H9 (cell line): ENCODE measurements at regions not wholly inside any gene's neighbourhood (a gene's known extent, or its start where the extent isn't known, plus 50 kb on each side); places are given as distances from the start of the nearest gene placed in this dataset.
"Not testable (repeated sequence)": the region's sequence is repeated elsewhere in the genome, so short reads cannot be mapped to it uniquely, and the experiment has no call there.

Source experiments
- DNase-seq: peaks from one replicate; pipeline ENCODE4 v3.0.0-alpha.2; 2017
- H2AFZ ChIP-seq: one replicate; pipeline ENCODE4 v1.6.1; 2013; ENCODE audit warnings: mild to moderate bottlenecking, low read length, control low read depth, moderate library complexity
- H2AK5ac ChIP-seq: 2 replicates; pipeline ENCODE4 v1.6.1; 2013; ENCODE audit warnings: low read length, control low read depth, mixed read lengths; ENCODE audit not compliant: insufficient read length
- H2BK120ac ChIP-seq: one replicate; pipeline ENCODE4 v1.6.1; 2013; ENCODE audit warnings: low read depth, mild to moderate bottlenecking, low read length, control low read depth, inconsistent platforms; ENCODE audit not compliant: poor library complexity, severe bottlenecking
- H2BK12ac ChIP-seq: 2 replicates; pipeline ENCODE4 v1.6.1; 2013; ENCODE audit warnings: low read length, control low read depth, mixed read lengths, low read depth; ENCODE audit not compliant: insufficient read length
- H2BK15ac ChIP-seq: 2 replicates; pipeline ENCODE4 v1.6.1; 2013; ENCODE audit warnings: low read depth, low read length, control low read depth
- H2BK20ac ChIP-seq: one replicate; pipeline ENCODE4 v1.6.1; 2013; ENCODE audit warnings: low read depth, mild to moderate bottlenecking, low read length, control low read depth, inconsistent platforms; ENCODE audit not compliant: poor library complexity, severe bottlenecking
- H2BK5ac ChIP-seq: 2 replicates; pipeline ENCODE4 v1.6.1; 2013; ENCODE audit warnings: low read length, control low read depth, mixed read lengths; ENCODE audit not compliant: insufficient read length
- H3K14ac ChIP-seq: 2 replicates; pipeline ENCODE4 v1.6.1; 2013; ENCODE audit warnings: low read length, control low read depth; ENCODE audit not compliant: insufficient read depth
- H3K18ac ChIP-seq: 2 replicates; pipeline ENCODE4 v1.6.1; 2013; ENCODE audit warnings: low read depth, mild to moderate bottlenecking, mixed read lengths, low read length, control low read depth; ENCODE audit not compliant: insufficient read length
- H3K23ac ChIP-seq: 2 replicates; pipeline ENCODE4 v1.6.1; 2013; ENCODE audit warnings: low read length, control low read depth, mixed read lengths, low read depth; ENCODE audit not compliant: insufficient read length
- H3K23me2 ChIP-seq: 2 replicates; pipeline ENCODE4 v1.6.1; 2013; ENCODE audit warnings: low read depth, mild to moderate bottlenecking, mixed read lengths, low read length, control low read depth; ENCODE audit not compliant: insufficient read length, poor library complexity, severe bottlenecking
- H3K27ac ChIP-seq: 2 replicates; pipeline ENCODE4 v1.5.1; 2013; ENCODE audit warnings: low read length, control low read depth, mixed read lengths, low read depth; ENCODE audit not compliant: insufficient read length
- H3K27me3 ChIP-seq: 2 replicates; pipeline ENCODE4 v1.6.1; 2013; ENCODE audit warnings: low read length, control low read depth, inconsistent platforms; ENCODE audit not compliant: insufficient read depth
- H3K4ac ChIP-seq: 2 replicates; pipeline ENCODE4 v1.6.1; 2013; ENCODE audit warnings: low read depth, mild to moderate bottlenecking, control low read depth, inconsistent platforms, low read length, moderate library complexity
- H3K4me1 ChIP-seq: 2 replicates; pipeline ENCODE4 v1.6.1; 2013; ENCODE audit warnings: low read length, control low read depth, inconsistent platforms; ENCODE audit not compliant: insufficient read depth
- H3K4me2 ChIP-seq: 2 replicates; pipeline ENCODE4 v1.6.1; 2013; ENCODE audit warnings: low read length, control low read depth, mixed read lengths; ENCODE audit not compliant: insufficient read length, insufficient read depth
- H3K56ac ChIP-seq: 2 replicates; pipeline ENCODE4 v1.6.1; 2013; ENCODE audit warnings: low read depth, mild to moderate bottlenecking, mixed read lengths, low read length, control low read depth; ENCODE audit not compliant: insufficient read length
- H3K79me1 ChIP-seq: 2 replicates; pipeline ENCODE4 v1.6.1; 2013; ENCODE audit warnings: low read depth, mild to moderate bottlenecking, moderate library complexity, low read length, control low read depth, inconsistent platforms; ENCODE audit not compliant: insufficient read depth, poor library complexity, severe bottlenecking
- H3K79me2 ChIP-seq: 2 replicates; pipeline ENCODE4 v1.6.1; 2013; ENCODE audit warnings: low read length, control low read depth, inconsistent platforms; ENCODE audit not compliant: insufficient read depth
- H3K9ac ChIP-seq: 2 replicates; pipeline ENCODE4 v1.6.1; 2013; ENCODE audit warnings: low read length, control low read depth, mixed read lengths; ENCODE audit not compliant: insufficient read length; ENCODE audit errors: extremely low read depth
- H3K9me3 ChIP-seq: one replicate; pipeline ENCODE4 v1.6.1; 2013; ENCODE audit warnings: low read depth, low read length, inconsistent platforms; ENCODE audit not compliant: control insufficient read depth
- H3T11ph ChIP-seq: one replicate; pipeline ENCODE4 v1.6.1; 2013; ENCODE audit warnings: mild to moderate bottlenecking, low read length, control low read depth, inconsistent platforms
- H4K20me1 ChIP-seq: one replicate; pipeline ENCODE4 v1.6.1; 2013; ENCODE audit not compliant: control insufficient read depth, insufficient read length, insufficient read depth
- H4K5ac ChIP-seq: 2 replicates; pipeline ENCODE4 v1.6.1; 2013; ENCODE audit warnings: low read depth, mild to moderate bottlenecking, mixed read lengths, low read length, control low read depth; ENCODE audit not compliant: insufficient read length
- H4K8ac ChIP-seq: replicated peaks from 2 replicates; pipeline ENCODE4 v1.6.1; 2013; ENCODE audit warnings: low read length, control low read depth, mixed read lengths, low read depth; ENCODE audit not compliant: insufficient read length
- H4K91ac ChIP-seq: 2 replicates; pipeline ENCODE4 v1.6.1; 2013; ENCODE audit warnings: low read depth, mild to moderate bottlenecking, moderate library complexity, mixed read lengths, low read length, control low read depth; ENCODE audit not compliant: insufficient read length
- H3K27ac Mint-ChIP-seq, 3 experiments: 2 replicates in 2 of 3; 3 replicates in 1 of 3; pipeline ENCODE4 v1.8.0; 2020 to 2021; ENCODE audit warnings: mixed read lengths in 3 of 3, mild to moderate bottlenecking in 1 of 3, moderate library complexity in 1 of 3
- H3K27me3 Mint-ChIP-seq: 2 replicates; pipeline ENCODE4 v1.8.0; 2021; ENCODE audit warnings: low read depth, mild to moderate bottlenecking, moderate library complexity, mixed read lengths
- H3K36me3 Mint-ChIP-seq, 3 experiments: 2 replicates in 2 of 3; 3 replicates in 1 of 3; pipeline ENCODE4 v1.8.0; 2020 to 2021; ENCODE audit warnings: low read depth in 3 of 3, mixed read lengths in 3 of 3; ENCODE audit not compliant: insufficient read depth in 1 of 3
- H3K4me1 Mint-ChIP-seq, 2 experiments: 2 replicates each; pipeline ENCODE4 v1.8.0; 2020; ENCODE audit warnings: mixed read lengths in 2 of 2
- H3K4me3 Mint-ChIP-seq, 2 experiments: 2 replicates in 1 of 2; 3 replicates in 1 of 2; pipeline ENCODE4 v1.8.0; 2020 to 2021; ENCODE audit warnings: mild to moderate bottlenecking in 2 of 2, mixed read lengths in 2 of 2, moderate library complexity in 1 of 2
- H3K9me3 Mint-ChIP-seq, 2 experiments: 2 replicates in 1 of 2; 3 replicates in 1 of 2; pipeline ENCODE4 v1.8.0; 2020; ENCODE audit warnings: mild to moderate bottlenecking in 2 of 2, mixed read lengths in 2 of 2, moderate library complexity in 1 of 2
- CTCF ChIP-seq: fragments of 200-600 bp; sonication (generic); conservative IDR thresholded peaks from 3 replicates; pipeline ENCODE4 v1.8.0; 2021; ENCODE audit warnings: antibody characterized with exemption, mild to moderate bottlenecking
- WGBS: extraction: QIAGEN DNeasy Blood & Tissue Kit; methylation state at CpG from one replicate; pipeline ENCODE4 v1.1.7; 2013; ENCODE audit warnings: missing lambda C conversion rate, low lambda C conversion rate, mixed read lengths; ENCODE audit not compliant: insufficient read length; ENCODE audit errors: extremely low coverage; 5-methylcytosine and 5-hydroxymethylcytosine counted together

- Histone ChIP-seq H4K91ac (no peak overlapping the region), H3K27ac (no peak overlapping the region), H3K9me3 (no peaks in the 10 kb centered on the region), H2BK120ac (no peak overlapping the region), H3K4me2 (no peak overlapping the region), H2BK5ac (no peak overlapping the region), H2AK5ac (no peak overlapping the region), H4K20me1 (no peaks in the 10 kb centered on the region), H4K5ac (no peak overlapping the region), H3K18ac (no peak overlapping the region), H3K9ac (no peak overlapping the region), H4K8ac (no peak overlapping the region), H3K27me3 (no peaks in the 10 kb centered on the region), H3K23me2 (no peaks in the 10 kb centered on the region), H2BK20ac (no peak overlapping the region), H3K79me1 (no peaks in the 10 kb centered on the region), H3K79me2 (no peaks in the 10 kb centered on the region), H2BK12ac (no peak overlapping the region), H3K4ac (no peak overlapping the region), H3K14ac (no peak overlapping the region), H3K23ac (no peak overlapping the region), H2BK15ac (no peak overlapping the region), H2AFZ (no peak overlapping the region), H3K4me1 (no peaks in the 10 kb centered on the region), H3K56ac (no peak overlapping the region), H3T11ph (no peak overlapping the region)
- no peak overlapping the region for H3K4me3 Mint-ChIP-seq
- peaks cover 0 to 4% (median 1%) of the 10 kb centered on the region in 3 experiments; a peak in 3 of 7 replicates for H3K36me3 Mint-ChIP-seq
- H3K27ac Mint-ChIP-seq, result no peak overlapping the region
- DNase-seq, result no peak
- no peak for TF ChIP-seq CTCF
- WGBS, result no CpG with 5 or more reads among the region's 9 CpGs
- peaks cover 11 to 12% of the 10 kb centered on the region in 2 experiments for H3K4me1 Mint-ChIP-seq
- H3K9me3 Mint-ChIP-seq, result peaks cover 10 to 17% of the 10 kb centered on the region in 2 experiments
- H3K27me3 Mint-ChIP-seq, result peaks cover 10% of the 10 kb centered on the region
Measured at GRCh38 chr15:69679623-69680228, 227.1 kb downstream of the RPLP1 start.

- H4K5ac ChIP-seq, H3K4me2 ChIP-seq, H2BK15ac ChIP-seq, H3K9me3 ChIP-seq, H3K4me1 ChIP-seq, H3K4me3 Mint-ChIP-seq, H3K27ac ChIP-seq, H3K23me2 ChIP-seq, H2AFZ ChIP-seq, H4K91ac ChIP-seq, H4K8ac ChIP-seq, DNase-seq, H2AK5ac ChIP-seq, H3K27ac Mint-ChIP-seq, H3K4me1 Mint-ChIP-seq, H3T11ph ChIP-seq, H3K79me1 ChIP-seq, H2BK20ac ChIP-seq, H3K14ac ChIP-seq, H2BK5ac ChIP-seq, H3K4ac ChIP-seq, H3K79me2 ChIP-seq, H3K18ac ChIP-seq, H2BK12ac ChIP-seq, H3K56ac ChIP-seq, H3K23ac ChIP-seq, H3K9ac ChIP-seq, H3K27me3 Mint-ChIP-seq, H3K27me3 ChIP-seq, H2BK120ac ChIP-seq, H4K20me1 ChIP-seq: not testable (repeated sequence)
- Mint-ChIP-seq H3K36me3 (peaks cover 0 to 16% (median 8%) of the 10 kb centered on the region in 3 experiments; a peak in 4 of 7 replicates), H3K9me3 (peaks cover 26 to 34% of the 10 kb centered on the region in 2 experiments)
- WGBS, result no CpG with 5 or more reads among the region's 4 CpGs
Measured at GRCh38 chr15:69684823-69685222, 232.2 kb downstream of the RPLP1 start.
